HG03342 (cell line): ENCODE measurements at regions not wholly inside any gene's neighbourhood (a gene's known extent, or its start where the extent isn't known, plus 50 kb on each side); places are given as distances from the start of the nearest gene placed in this dataset.

Experiments
- ATAC-seq: cut with Tn5 transposase; IDR thresholded peaks from one replicate; pipeline ENCODE4 v1.9.1; 2021; ENCODE audit warnings: mild to moderate bottlenecking, moderate library complexity; ENCODE audit not compliant: unreplicated experiment

DNA sequence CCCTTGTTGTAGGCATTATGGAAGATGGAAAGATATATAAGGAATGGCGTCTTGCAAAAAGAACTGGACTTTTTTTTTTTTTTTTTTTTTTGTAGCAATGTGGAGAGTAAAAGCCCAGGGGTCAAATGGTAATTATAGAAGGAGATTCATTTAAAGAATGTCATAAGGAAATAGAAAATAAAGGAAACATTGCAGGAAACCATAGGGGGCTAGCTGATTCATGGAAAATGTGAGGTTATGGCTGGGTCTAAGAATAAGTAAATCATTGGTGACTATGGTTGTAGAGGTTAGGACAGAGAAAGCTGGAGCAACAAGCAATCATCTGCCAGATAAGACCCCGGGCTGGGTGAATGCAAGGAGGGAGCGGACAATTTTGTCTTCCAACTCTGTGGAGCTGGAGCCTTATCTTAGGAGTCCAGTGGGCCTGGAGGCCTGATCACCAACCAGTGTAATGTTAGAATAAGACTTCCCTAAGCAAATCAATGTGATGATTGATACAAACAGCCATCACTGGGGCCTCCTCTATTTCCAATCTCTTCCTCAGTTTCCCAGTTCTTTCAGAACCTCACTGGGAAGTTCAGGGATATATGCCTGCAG is 201.2 kb upstream of the TNP1 start:
- ATAC-seq = no peak

- no peak for ATAC-seq
Measured at GRCh38 chr2:217060516-217060915, 200.7 kb upstream of the TNP1 start.

- no peak for ATAC-seq
Measured at GRCh38 chr2:217058791-217059755, 199.2 kb upstream of the TNP1 start.

GRCh38 chr2:217057773-217058172 is 197.9 kb upstream of the TNP1 start:
- no peak for ATAC-seq

DNA sequence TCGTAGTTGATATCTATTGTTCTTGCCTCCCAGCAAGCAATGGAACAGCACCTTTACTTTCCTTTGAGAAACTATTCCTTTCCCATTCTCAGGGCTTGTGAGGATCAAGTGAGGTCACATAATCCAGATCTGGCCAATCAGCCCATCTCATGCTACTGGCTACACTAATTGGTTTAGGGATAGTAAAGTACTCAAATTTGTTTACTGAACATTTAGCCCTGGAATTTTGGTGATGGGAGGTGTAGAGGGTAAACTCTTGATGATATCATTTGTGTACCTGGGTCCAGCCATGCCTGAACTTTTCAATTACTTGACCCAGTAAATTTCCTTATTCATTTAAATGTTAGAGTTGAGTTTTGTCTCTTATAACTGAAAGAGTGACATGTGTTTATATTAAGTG is 195.8 kb upstream of the TNP1 start:
- no peak for ATAC-seq

DNA sequence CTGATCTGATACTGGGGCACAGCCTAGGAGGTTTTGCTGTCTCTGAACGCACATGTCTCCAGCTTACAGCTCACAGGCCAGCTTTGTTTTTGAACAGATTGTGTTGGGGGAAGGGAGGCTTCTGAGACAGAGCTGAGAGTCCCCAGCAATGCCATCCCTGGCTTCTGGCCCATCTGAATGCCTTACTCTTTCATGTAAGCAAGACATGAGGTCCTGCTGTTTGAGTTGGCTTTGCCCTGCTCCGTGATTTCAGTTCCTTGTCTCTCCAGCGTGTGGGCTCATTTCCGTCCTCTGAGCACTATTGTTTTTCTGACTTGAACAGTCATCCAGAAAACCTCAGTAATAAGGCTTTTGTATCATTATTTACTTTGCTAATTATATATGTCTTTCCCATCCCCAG is 194.9 kb upstream of the TNP1 start:
- ATAC-seq = no peak

GRCh38 chr2:217052856-217053577 is 193.2 kb upstream of the TNP1 start:
- ATAC-seq = no peak

GRCh38 chr2:217051416-217051815 is 191.6 kb upstream of the TNP1 start:
- no peak for ATAC-seq

- ATAC-seq = no peak
Measured at GRCh38 chr2:217049956-217050355, 190.1 kb upstream of the TNP1 start.

- ATAC-seq = no peak
Measured at GRCh38 chr2:217049422-217049821, 189.6 kb upstream of the TNP1 start.

- ATAC-seq = no peak
Measured at GRCh38 chr2:217048730-217049129, 188.9 kb upstream of the TNP1 start.

DNA sequence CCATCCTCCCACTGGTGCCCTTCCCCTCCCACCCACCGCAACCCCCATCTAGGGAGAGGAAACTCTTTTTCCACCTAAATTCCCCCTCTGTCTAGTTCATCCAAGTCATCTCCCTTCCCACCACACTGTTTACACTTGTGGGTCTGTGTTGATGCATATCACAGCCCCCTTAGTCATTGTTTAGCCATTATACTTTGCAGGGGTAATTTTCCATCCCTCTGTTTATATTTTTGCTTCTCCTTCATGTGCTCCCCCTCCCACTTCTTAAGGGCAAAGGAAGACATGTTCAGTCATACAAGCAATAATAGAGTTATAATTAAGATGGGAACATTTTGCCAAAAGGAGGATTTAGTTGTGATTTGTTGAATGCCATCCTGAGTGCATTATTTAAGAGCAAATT is 187.8 kb upstream of the TNP1 start:
- ATAC-seq = no peak

GRCh38 chr2:217047209-217047608 is 187.3 kb upstream of the TNP1 start:
- no peak for ATAC-seq

DNA sequence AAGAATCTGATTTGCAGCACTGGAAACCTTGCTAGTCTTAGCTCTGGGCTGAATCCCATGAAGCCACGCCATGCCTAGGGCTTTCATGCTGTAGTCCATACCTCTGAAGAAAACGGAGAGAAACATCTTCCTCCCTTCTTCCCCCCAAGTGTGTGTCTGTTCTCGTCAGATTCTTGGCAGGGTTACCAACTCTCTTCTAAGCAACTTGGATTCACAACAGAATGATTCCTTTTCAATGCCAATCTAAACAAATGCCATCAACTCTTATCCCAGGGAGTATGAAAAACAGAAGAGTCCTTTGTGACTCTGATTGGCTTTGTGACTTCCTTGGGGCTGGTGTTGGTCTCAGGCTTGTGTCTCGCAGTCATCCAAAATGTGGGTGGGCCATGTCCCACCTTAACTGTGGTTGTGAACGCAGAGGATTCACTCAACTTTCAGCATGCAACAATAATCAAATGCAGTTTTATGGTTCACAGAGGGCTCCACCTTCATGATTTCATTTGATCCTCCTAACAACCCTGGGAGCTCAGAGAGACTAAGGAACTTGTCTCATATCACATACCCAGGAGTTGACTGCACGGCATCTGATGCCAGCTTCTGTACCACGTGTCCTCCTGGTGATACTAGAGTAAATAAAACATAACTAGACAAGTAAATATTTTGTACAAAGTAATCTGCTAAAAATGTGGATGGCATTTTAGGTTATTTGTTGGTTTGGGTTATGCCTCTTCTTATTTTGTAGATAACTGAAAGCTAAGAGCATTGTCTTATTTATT is 186.0 kb upstream of the TNP1 start:
- ATAC-seq = no peak

GRCh38 chr2:217040099-217040498 is 180.2 kb upstream of the TNP1 start:
- no peak for ATAC-seq

DNA sequence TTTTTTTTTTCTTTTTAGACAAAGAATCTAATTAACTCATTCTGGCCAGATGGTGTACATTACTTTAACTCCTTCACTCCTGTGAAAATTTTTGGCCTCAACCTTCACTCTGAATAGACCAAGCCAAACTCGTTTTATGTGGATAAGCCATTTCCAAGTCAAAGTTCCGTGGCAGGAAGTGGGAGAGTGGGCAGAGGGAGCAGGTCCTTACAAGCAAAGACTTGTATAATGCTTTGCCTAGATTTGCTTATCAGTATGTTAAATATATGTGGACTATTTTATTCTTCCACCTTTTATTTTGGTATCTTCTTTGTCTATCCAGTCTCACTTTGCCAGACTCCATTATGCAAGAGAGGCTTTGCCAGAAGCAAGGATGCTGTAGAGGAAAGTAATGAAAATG is 178.1 kb upstream of the TNP1 start:
- no peak for ATAC-seq

- no peak for ATAC-seq
Measured at GRCh38 chr2:217037353-217037752, 177.5 kb upstream of the TNP1 start.

DNA sequence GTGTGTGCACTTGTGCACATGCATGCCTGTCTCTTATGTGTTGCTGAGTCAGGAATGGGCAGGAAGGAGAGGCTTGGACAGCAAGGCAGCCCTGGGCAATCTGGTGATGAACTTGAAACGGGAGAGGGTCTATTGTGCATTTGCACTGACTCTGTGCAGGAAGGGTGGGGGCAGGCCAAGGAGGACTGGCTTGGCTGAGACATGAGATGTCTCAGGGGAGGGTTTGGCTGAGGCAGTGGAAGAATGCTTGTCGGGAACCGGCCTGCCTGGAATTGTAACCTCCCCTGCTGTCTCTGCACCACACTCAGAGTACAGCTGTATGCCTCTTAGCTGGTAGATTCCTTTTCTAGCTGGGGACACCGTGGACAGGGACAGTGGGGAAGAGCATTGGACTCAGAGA is 176.1 kb upstream of the TNP1 start:
- ATAC-seq = no peak

DNA sequence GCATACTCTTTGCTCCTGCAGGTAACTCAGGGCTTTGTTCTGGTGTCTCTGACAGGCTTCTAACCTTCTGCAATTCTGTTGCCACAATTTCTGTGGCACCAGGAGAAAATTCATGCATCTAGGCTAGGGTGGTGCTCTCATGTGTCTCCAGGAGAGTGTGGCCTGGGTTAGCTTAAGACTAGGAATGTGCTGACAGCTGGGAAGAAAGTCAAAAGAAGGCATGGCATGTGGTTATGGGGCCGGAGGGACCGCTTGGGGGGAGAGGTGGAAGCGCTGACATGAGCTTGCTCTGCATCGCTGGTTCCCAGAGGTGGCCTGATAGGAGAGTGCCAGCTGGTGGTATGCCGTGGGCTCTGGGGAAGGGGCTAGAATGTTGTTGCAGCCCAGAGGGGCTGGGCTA is 173.3 kb upstream of the TNP1 start:
- ATAC-seq = no peak

GRCh38 chr2:217031445-217031844 is 171.6 kb upstream of the TNP1 start:
- no peak for ATAC-seq

- no peak for ATAC-seq
Measured at GRCh38 chr2:217030081-217030480, 170.2 kb upstream of the TNP1 start.
